ENCODE measurements at regions not wholly inside any gene's neighbourhood (a gene's known extent, or its start where the extent isn't known, plus 50 kb on each side); places are given as distances from the start of the nearest gene placed in this dataset.

- TF ChIP-seq RFXAP (CRISPR knock-in tag; IDR thresholded peaks at IDR 0.05; ENCODE audit: borderline replicate concordance) = no peak
- no peak for TF ChIP-seq FIP1L1 (IDR thresholded peaks at IDR 0.05; ENCODE audit: borderline replicate concordance, insufficient read depth, low read depth, low read length)
- TF ChIP-seq MXI1 (IDR thresholded peaks at IDR 0.05; ENCODE audit: borderline replicate concordance, low read depth, low read length) = no peak
- TF ChIP-seq ZSCAN21 (CRISPR knock-in tag; IDR thresholded peaks at IDR 0.05; ENCODE audit: borderline replicate concordance) = no peak
- no peak for TF ChIP-seq POLR2AphosphoS5 (IDR thresholded peaks at IDR 0.05; ENCODE audit: low read depth, low read length)
- TF ChIP-seq ZNF138 (CRISPR knock-in tag; IDR thresholded peaks at IDR 0.05; ENCODE audit: low read depth) = no peak
- TF ChIP-seq TERF1 (CRISPR knock-in tag; IDR thresholded peaks at IDR 0.05) = no peak
These were observed 623.6 kb downstream of the BRD1 start for GRCh38 chr22:49203859-49204598.

Data from HepG2 (cell line).